Stimulated activated CD4-positive, alpha-beta T cell treated with anti-CD3 and anti-CD28 coated beads, Interleukin-1b, Interleukin-23, amount 100 ng/mL, for 4 hours (primary cell): ENCODE measurements at regions not wholly inside any gene's neighbourhood (a gene's known extent, or its start where the extent isn't known, plus 50 kb on each side); places are given as distances from the start of the nearest gene placed in this dataset.

Source experiments
- DNase-seq, 2 donors: peaks; one replicate each; pipeline ENCODE4 v3.0.0-alpha.2; 2020; ENCODE audit warnings: low read depth in 2 of 2

DNA sequence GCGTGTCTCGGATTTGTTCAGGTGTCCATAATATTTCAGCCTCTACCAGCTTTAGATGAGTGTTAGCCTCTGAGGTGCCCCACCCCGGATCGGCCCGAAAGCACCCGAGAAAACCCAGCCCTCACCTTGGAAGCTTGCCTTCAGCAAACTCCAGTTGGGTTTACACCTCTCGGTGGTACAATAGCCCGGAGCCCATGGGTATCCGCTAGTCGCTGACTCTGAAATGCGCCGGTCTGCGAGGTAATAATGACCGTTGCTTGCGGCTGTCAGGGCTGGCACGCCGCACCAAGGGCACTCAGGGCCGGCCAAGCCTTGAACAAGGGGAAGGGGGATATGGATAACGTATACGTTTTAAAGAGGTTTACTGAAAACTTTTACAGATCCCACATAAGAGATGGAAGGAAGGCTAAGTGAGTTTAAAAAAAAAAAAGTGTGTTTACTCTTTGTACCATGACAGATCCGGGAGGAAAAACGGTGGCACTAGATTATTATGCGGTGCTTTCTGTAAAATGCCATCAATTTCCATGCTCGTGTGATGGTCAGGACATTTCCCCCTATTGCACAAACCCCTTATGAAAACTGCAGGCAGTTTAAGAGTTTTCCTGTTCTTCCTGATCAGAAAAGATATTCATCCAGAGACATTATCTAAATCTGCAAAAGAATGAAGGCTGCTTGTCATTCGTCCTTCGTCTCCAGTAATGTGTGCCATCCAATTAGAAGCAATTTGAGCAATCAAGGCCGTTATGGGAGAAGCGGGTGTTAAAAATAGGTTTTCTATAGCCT lies 124.2 kb downstream of the TMEM161B start:
- DNase-seq: no peak

DNA sequence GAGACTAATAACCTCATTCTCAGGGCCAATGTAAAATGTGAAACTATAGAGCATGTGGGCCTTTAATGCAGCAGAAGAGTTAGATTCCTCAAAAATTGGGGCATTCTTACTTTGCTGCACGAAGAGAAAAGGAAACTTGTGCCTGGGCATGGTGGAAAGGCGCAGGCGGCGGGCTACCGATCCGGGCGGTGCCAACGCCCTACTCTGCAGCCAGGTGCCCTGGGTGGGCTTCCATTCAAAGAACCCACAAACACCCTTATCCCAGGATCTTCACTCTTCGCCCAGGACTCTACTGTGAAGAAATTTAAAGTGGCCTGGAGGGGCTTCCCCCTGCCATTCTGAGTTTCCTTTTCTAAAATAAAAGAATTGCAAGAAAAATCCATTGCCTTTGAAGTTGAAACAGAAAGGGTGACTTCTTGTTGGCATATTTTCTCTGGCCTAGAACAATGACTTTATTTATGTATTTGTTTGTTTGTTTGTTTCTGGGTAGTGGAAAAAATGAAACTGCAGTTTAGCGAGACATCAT lies 124.9 kb downstream of the TMEM161B start:
- no peak for DNase-seq

DNA sequence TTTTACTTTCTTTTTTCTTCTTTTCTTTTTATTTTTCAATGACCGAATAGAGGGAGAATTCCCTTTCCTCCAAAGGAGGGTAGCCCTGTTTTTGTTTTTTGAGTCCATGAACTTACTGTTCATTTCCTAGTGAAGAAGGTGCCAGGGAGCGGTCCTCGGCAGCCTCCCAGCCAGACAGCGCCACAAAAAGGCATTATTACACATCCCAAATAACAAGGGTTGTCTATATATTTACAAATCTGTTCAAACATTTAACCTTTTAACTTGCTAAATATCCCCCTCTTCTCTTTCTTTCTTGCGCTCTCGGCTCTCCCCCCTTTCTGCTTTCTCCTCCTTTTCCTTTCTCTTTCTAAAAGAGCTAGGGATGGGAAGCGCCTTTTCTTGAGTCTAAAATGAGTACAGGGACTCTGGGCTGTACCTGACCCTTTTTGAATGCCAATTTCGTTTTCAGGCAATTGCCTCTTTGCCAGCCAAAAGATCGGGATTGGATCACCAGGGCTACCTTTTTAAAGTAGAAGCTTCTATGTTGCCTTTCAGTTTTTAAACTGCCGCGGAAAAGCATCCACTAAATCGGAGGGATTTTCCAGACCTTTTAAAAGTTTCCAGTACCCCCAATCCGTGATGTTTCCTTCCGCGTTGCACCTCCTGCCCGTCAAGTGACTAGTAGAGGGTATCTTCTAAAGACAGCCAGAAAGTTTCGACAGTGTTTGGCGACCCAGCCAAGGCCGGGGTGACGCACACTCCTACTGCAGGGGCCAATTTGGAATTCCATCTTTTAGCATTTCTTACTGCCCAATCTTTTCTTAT lies 125.6 kb downstream of the TMEM161B start:
- no peak for DNase-seq

DNA sequence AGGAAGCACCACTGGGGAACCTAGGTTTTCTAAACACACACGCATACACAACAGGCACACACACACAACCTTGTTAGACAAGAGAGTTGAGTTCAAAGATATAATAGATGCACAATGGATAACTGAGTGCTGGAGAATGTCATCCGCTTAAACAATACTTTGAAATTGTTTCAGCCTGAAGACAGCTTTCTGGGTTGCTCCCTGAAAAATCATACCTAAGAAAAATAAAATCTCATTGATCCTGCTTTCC lies 126.1 kb downstream of the TMEM161B start:
- no peak for DNase-seq

DNA sequence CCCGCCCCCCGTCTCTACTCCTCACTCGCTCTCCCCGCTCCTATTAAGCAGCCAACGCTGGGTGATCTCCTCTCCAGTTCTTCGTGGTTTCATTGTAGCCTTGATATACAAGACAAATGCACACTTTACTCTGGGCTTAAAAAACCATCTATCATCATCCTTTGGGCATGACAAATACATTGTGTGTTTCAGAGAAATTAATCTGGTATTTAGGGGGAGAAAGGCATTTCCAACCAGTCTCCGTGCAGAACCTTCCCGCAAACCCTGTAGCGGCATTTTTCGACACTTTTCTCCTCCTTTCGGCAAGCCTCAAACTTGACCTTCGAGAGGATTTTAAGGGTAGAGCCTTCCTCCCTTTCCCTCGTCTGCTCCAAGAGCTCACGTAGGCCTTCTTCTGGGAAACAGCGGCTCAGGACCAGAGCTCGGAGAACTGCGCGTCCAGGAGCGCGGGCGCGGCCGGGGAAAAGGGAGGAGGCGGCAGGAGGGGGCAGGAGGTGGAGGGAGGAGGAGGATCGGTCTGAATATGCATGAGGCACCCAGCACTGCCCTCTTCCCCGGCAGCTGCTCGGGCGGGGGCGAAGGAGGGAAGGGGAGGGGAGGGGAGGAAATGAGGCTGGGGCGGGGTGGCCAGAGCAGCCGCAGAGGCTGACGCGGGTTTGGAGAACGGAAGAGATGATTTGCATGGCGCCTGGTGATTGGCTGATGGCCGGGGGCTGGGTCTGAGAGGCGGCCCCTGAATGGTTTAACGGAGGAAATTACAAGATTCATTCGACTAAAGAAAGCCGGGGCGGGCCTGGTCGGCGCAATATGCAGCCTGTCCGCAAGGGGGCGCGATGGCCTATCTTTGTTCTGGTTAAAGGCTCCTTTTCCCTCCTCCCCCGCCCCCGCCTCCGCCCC lies 127.5 kb downstream of the TMEM161B start:
- peak; percentile 44 to 47 for DNase-seq

DNA sequence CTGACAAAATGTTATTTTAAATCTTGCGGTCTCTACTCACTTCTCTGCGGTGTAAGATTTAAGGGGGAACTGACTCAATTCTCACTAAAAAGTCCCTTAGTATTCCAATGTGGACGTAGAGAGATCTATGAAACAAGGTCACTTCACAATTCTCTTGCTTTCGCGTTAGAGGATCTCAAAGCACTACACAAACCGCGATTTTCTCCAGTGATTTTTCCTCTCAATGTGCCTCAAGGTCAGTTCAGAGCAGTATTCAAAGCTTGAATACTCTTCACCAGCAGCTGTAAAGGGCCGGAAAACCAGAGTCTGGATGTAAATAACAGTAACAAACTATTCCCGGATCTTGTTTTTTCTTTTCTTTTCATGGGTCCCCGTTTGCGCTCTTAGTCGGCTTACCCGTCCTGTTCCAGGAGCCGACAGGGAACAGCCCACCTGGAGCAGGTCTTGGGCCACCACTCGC lies 128.2 kb downstream of the TMEM161B start:
- DNase-seq: no peak

DNA sequence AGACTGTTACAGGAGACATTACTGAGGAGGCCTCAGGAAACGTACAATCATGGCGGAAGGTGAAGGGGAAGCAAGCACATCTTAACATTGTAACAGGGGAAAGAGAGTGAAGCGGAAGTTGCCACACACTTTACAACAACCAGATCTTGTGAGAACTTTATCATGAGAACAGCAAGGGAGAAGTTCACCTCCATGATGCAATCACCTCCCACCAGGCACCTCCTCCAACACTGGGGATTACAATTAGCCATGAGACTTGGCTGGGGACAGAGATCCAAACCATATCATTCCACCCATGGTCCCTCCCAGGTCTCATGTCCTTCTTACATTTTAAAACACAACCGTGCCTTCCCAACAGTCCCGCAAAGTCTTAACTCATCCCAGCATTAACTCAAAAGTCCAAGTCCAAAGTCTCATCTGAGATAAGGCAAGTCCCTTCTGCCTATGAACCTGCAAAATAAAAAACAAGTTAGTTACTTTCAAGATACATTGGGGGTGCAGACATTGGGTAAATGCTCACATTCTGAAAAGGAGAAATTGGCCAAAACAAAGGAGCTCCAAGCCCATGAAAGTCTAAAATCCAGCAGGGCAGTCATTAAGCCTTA lies 138.3 kb downstream of the TMEM161B start:
- DNase-seq: no peak

DNA sequence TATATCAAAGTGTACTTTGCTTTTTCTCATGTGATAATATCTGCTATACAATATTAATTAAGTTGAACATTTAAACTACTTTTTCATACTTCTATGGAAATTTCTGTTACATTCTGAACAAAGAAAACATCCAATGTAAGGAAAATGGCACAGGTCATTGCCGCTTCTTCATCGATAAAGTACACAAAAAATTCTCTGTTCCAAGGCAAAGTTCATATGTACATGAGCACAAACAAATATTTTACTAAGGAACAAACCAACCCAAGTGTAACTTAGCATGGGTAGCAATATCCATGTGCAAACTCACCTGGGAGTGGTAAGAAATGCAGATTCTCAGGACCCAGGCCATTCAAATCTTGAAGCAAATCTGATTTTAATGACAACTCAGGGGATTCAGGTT lies 139.8 kb downstream of the TMEM161B start:
- no peak for DNase-seq

DNA sequence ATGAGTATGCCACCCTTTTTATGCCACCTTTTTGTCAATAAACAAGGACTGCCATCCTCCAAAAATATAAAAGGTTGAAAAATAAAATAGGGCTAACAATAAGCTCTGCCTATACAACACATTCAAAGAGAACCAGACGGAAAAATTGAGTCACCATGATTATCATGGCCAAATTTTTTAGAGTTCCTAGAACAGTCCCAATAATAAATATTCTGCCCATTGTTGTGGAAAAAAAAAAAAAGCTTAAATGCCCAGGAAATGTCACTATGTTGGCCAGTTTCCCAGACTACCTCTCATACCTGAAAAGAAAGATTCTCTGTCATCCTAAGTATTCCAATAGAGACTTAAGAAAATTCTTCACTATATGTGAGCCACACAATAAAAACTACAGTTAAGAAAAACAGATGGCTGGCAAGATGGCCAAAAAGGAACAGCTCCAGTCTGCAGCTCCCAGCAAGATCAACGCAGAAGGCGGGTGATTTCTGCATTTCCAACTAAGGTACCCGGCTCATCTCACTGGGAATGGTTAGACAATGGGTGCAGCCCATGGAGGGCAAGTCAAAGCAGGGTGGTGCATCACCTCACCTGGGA lies 149.0 kb downstream of the TMEM161B start:
- no peak for DNase-seq

DNA sequence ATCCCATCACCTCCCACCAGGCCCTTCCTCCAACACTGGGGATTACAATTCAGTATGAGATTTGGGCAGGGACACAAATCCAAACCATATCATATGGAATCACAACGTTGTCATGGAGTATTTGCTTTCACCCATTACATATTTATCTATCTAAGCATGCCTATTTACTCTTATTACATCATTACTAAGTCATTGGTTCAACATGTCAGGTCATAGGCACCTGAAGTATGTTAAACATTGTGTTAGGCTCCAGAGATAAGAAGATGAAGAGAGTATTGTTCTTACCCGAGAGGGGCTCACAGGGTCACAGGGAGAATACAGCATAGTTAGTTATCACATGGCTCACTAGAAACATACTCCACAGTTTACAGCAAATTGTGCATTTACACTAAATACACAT lies 150.5 kb downstream of the TMEM161B start:
- DNase-seq: no peak

DNA sequence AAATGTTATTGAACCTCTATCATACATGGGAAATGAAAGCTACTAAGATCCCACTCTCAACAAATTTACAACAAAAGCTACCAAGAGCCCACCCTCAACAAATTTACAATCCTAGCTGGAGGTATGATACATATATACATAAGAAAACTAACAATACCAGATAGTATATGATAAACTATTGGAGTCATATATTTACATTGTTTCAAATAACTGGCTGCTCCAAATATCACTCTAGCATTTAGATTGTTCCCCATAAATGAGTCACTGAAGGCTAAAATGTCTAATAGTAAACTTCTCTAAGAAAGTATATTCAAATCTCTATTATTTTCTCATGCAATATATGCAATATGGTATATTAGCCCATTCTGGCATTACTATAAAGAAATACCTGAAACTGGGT lies 151.1 kb downstream of the TMEM161B start:
- no peak for DNase-seq

DNA sequence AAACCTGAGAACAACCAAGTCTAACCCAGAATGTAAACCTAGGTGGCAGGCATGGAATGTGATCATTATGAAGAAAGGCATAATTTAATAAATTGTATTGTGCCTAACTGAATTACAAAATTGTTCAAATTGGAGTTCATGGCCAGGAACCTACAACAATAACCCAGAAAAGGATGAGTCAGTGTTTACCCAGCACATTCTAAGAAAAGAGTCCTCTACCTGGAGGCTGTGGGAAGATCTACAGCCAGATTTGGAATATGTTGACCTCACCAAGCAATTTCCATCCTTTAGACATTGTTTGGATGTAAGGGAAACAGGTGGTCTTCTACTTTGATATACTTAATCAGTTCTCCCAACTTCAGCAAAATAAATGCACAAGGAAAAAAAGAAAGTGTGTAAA lies 152.2 kb downstream of the TMEM161B start:
- no peak for DNase-seq

DNA sequence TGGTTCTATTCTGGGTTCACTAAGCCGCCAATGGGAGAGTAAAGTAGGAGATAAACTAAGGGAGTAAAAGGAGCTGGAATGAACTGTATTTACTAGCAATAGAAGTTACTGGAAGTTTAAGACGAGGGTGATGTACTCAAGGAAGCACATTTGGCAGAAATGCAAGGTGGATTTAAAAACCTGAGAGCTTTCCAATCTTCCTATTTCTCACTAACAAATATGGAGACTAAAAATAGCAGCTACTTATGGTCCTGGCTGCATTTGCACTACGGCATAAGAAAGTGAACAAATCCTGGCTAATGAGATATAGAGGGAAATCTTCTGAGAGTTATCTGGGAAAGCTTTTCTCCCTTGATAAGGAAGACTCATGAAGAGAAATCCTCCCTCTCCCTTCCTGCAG lies 153.4 kb downstream of the TMEM161B start:
- DNase-seq: no peak

DNA sequence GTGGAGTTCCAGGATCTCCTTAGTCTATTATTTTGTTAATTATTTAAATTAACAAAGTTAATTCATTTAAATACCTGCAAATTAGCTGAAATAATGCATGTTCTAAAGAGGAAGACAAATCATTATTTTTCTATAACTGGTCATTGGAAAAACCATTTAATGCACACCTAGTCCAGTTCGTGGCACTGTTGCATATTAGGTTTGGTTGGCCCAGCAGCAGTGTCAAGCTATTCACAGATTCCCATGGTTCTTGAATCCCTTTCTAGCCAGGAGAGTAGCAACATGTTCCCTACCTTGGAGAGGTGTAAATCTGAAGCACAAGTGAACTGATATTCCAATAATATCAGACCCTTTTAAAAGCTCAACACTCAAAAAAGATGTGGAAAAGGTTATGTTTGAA lies 155.2 kb downstream of the TMEM161B start:
- DNase-seq: no peak

DNA sequence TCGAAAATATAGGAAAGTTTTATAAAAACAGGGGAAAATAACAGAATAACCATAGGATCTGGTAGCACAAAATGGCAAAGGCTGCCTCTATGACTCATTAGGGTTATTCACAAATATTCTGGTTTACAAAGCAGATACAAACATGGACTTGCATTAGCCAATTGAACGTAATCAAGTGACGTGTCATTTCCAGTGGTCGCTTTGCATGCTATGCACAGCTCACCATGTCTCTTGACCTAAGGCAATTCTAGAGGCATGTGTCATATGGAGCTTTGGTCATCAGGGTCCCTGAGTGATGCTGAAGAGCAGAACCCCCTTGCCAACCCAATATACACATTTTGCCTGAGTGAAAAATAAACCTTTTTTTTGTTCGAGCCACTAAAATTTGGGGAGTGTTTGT lies 158.8 kb downstream of the TMEM161B start:
- DNase-seq: no peak

DNA sequence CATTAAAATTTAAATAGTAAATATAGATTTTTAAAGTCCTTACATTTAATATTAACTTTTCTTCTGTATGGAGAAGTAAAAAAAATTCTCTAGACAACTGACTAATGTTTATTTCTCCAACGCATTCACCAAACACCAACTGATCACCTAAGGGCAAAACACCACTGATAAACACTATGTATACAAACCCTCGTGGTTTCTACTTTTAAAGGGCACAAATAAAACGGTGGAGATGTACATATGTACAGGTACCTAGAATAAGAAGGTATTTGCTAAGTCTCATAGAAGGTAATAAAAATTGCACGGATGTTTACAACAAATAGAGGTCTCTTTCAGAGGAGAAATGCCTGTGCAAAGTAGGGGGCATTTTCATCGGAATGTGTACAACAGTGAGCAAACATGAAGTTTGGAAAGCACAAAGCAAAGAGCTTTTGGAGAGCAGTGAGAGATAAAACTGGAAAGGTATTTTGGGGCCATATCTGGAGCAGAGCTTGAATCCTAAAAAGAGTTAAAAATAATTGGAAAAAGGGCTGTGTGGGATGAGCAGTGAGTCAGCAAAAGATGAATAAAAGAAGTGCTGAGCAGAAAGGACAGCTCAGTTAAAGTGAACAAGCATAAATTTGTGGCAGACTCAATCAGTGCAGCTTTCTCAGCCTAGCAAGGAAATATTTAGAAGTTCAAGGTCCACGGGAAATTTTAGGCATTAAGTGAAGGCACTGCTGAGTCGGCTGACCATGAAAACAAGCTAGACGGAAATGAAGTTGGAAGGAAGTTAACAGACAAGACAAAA lies 160.0 kb downstream of the TMEM161B start:
- no peak for DNase-seq

DNA sequence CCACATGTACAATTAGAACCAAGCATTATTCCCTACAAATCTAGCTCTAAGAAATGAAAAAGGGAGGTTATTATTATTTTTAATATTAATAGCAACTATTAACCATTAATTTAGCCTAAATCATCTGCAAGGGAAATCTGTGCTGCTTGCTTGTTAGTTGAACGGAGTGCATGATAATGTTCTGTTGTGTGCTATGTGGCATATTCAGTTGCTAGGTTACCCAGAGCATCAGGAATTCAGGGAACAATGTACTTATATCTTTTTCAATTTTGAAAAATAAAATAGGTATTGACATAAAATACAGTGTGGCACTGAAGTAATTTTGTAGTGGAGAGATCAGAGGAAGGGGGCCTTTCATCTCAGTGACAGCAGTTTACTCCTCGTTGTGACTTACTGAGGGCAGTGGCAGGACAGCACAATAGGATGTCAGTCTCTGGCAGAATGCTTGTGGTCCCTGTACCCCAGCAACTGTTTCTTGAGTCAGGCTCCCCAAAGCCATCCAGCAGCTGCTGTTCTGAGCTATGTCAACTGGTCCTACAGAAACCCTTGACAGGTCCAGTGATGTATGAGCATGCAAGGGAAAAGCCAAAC lies 173.6 kb downstream of the TMEM161B start:
- DNase-seq: no peak

DNA sequence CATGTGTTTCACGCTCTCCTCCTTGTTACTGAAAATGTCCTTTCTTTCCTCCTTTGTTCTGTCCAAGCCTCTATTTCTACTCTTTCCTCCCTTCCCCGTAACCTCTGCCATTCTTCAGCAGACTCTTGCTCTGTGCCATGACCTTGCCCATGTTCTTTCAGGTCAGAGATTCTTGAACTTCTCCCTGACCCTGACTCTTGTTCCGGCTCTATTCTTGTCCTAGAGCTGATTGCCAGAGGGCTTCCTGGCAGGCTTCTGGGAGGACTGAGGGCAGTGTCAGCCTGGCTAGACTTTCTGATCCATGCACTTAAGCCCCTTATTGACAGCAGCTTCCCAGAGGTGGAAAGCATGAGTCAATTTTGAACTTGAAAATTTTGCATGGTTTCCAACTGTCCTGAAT lies 174.2 kb downstream of the TMEM161B start:
- DNase-seq: no peak

DNA sequence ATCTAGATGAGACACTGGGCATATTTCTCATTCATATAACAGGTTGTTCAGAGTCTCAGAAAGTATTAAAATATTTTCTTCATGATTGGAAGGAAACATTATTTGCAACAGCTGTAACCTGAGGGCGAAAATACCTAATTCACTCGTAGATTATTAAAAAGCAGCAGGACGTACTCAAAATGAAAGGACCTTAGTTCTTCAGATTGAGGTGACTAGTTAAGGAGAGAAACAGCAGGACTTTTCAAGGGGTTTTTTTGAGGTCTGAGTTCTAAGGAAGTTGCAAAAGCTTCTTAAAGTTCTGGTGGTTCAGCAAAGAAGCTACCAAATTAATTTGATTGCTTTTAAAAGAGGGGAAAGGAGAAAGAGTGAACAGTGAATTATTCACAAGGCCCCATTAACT lies 174.9 kb downstream of the TMEM161B start:
- DNase-seq: no peak

DNA sequence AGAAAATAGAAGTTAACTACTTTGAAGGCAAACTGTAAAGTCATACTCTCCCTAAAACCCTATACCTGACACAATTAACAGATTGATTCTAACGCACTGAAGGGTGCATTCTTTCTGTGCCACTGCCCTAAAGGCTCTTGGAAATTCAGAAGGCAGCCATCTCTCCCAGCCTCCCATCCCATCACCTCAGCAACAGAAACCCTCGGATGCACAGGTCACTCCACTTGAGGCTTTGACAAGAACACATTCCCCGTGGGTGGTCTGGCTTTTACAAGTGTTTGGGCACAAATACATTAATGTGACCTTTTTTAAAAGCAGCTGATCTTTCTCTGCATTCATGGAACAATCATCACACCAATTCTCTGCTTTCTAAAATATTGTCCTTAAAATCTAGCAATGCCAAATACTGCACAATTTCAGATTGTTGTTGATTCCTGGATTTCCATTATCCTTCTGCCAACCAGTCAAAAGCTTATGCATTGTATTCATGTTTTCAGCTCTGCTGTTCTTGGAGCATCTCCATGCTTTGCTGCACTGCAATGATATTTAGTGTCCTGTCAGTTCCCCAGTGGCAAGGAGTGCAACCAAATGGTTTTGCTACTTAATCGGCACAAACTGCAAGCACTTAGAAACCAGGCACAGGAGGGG lies 175.6 kb downstream of the TMEM161B start:
- DNase-seq: no peak
